ENCODE measurements at regions not wholly inside any gene's neighbourhood (a gene's known extent, or its start where the extent isn't known, plus 50 kb on each side); places are given as distances from the start of the nearest gene placed in this dataset.
A peak's percentile ranks its signal among the peaks of the same experiment; 100 is the strongest.

DNA sequence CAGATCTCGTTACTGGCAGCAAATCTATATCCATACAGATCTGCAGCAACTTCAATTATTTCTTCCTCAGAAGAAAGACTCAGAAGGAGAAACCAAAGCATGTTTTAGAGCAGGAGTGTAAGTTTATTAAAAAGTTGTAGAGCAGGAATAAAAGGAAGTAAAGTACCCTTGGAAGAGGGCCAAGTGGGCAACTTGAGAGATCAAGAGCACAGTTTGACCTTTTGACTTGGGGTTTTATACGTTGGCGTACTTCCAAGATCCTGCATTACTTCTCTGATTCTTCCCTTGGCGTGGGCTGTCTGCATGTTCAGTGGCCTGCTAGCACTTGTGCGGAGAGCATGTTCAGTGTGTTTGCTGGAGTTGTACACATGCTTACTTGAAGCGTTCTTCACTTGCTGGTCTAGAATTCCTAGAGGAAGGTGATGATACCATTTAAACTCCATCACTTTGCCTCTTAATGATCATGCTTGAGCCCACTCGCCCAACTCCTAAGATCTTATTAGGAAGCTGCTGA is 1114.7 kb upstream of the PABPC4L start:
- Histone ChIP-seq H3K27ac (ENCODE audit: low read depth in 1 of 2, low read length in 1 of 2) (no peak overlapping the region), H3K36me3 (ENCODE audit: control insufficient read depth in 4 of 4, insufficient read depth in 4 of 4, low read length in 4 of 4) (no peaks in the 10 kb centered on the region), H3K9ac (ENCODE audit: insufficient read depth in 1 of 2, low read length in 2 of 2) (no peak overlapping the region), H3K4me1 (ENCODE audit: control insufficient read depth in 5 of 5, insufficient read depth in 5 of 5, low read length in 5 of 5) (no peaks in the 10 kb centered on the region), H3K4me3 (no peak overlapping the region), H3K27me3 (ENCODE audit: control insufficient read depth in 3 of 3, insufficient read depth in 3 of 3, low read length in 2 of 3) (no peaks in the 10 kb centered on the region), H3K9me3 (ENCODE audit: control insufficient read depth in 4 of 4, insufficient read depth in 3 of 4, low read length in 3 of 4) (peaks cover 0 to 3% (median 3%) of the 10 kb centered on the region in 4 donors)
- ATAC-seq (ENCODE audit: insufficient read depth, low FRiP score) (no peak), DNase-seq (peak; percentile 50 to 77 (median 52))
- TF ChIP-seq, protein P1, sequence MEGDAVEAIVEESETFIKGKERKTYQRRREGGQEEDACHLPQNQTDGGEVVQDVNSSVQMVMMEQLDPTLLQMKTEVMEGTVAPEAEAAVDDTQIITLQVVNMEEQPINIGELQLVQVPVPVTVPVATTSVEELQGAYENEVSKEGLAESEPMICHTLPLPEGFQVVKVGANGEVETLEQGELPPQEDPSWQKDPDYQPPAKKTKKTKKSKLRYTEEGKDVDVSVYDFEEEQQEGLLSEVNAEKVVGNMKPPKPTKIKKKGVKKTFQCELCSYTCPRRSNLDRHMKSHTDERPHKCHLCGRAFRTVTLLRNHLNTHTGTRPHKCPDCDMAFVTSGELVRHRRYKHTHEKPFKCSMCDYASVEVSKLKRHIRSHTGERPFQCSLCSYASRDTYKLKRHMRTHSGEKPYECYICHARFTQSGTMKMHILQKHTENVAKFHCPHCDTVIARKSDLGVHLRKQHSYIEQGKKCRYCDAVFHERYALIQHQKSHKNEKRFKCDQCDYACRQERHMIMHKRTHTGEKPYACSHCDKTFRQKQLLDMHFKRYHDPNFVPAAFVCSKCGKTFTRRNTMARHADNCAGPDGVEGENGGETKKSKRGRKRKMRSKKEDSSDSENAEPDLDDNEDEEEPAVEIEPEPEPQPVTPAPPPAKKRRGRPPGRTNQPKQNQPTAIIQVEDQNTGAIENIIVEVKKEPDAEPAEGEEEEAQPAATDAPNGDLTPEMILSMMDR (IDR thresholded peaks at IDR 0.05; ENCODE audit: control extremely low read depth, extremely low read depth): no peak
- 62 to 76% methylated on average over 7 of the region's 7 CpGs for WGBS, 2 donors

DNA sequence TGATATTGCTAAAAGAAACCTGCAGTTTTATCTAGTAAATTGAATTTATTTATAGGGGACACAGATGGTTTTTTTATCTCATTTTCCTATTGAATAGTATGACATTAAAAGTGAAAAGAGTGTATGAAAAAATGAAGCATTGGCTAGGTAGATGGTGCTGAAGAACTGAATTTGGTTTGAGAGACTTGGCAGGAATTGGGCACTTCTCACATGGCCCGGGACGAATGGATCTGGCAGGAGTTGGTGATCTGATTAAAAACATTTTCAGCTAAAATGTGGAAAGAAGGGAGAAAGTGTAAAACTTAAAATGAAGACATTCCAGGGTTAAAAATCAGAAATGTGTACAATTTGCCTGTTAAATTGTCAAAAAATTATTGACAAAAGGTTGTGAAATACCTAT is 1088.5 kb upstream of the PABPC4L start:
- TF ChIP-seq, protein P1 (IDR thresholded peaks at IDR 0.05; ENCODE audit: control extremely low read depth, extremely low read depth): no peak
- Histone ChIP-seq H3K27ac (ENCODE audit: low read depth in 1 of 2, low read length in 1 of 2) (no peak overlapping the region), H3K4me3 (no peak overlapping the region), H3K36me3 (ENCODE audit: control insufficient read depth in 4 of 4, insufficient read depth in 4 of 4, low read length in 4 of 4) (no peaks in the 10 kb centered on the region), H3K27me3 (ENCODE audit: control insufficient read depth in 3 of 3, insufficient read depth in 3 of 3, low read length in 2 of 3) (no peaks in the 10 kb centered on the region), H3K9me3 (ENCODE audit: control insufficient read depth in 4 of 4, insufficient read depth in 3 of 4, low read length in 3 of 4) (no peaks in the 10 kb centered on the region), H3K9ac (ENCODE audit: insufficient read depth in 1 of 2, low read length in 2 of 2) (no peak overlapping the region), H3K4me1 (ENCODE audit: control insufficient read depth in 5 of 5, insufficient read depth in 5 of 5, low read length in 5 of 5) (no peaks in the 10 kb centered on the region)
- DNase-seq (no peak), ATAC-seq (ENCODE audit: insufficient read depth, low FRiP score) (no peak)
- 80 to 88% methylated on average over 2 of the region's 2 CpGs for WGBS, 2 donors

DNA sequence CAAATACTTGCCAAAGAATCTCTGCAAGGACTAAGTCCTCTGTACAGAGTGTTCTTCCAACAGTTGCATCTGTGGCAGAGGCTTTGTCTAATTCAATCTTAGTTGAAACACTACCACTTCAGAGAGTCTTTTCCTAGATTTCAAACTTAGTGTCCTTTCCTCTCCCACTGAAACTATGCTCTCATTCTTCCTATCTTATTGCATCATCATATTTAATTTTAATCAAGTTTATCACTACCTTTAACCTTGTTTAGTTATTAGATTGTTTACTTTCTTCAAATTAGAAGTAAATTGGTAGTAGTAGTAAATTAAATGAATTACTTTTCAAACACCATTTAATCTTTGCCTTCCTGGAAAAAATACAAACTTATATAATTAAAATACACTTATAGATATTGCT is 1082.3 kb upstream of the PABPC4L start:
- DNase-seq: no peak
- Histone ChIP-seq H3K4me1 (ENCODE audit: control insufficient read depth in 5 of 5, insufficient read depth in 5 of 5, low read length in 5 of 5) (no peaks in the 10 kb centered on the region), H3K4me3 (no peak overlapping the region), H3K9me3 (ENCODE audit: control insufficient read depth in 4 of 4, insufficient read depth in 3 of 4, low read length in 3 of 4) (no peaks in the 10 kb centered on the region), H3K36me3 (ENCODE audit: control insufficient read depth in 4 of 4, insufficient read depth in 4 of 4, low read length in 4 of 4) (no peaks in the 10 kb centered on the region), H3K27me3 (ENCODE audit: control insufficient read depth in 3 of 3, insufficient read depth in 3 of 3, low read length in 2 of 3) (no peaks in the 10 kb centered on the region), H3K27ac (ENCODE audit: low read depth in 1 of 2, low read length in 1 of 2) (no peak overlapping the region), H3K9ac (ENCODE audit: insufficient read depth in 1 of 2, low read length in 2 of 2) (no peak overlapping the region)
- no peak for ATAC-seq (ENCODE audit: insufficient read depth, low FRiP score)
- TF ChIP-seq, protein P1 (IDR thresholded peaks at IDR 0.05; ENCODE audit: control extremely low read depth, extremely low read depth): no peak

- Histone ChIP-seq H3K27me3 (ENCODE audit: control insufficient read depth in 3 of 3, insufficient read depth in 3 of 3, low read length in 2 of 3) (no peaks in the 10 kb centered on the region), H3K27ac (ENCODE audit: low read depth in 1 of 2, low read length in 1 of 2) (no peak overlapping the region), H3K4me3 (no peak overlapping the region), H3K4me1 (ENCODE audit: control insufficient read depth in 5 of 5, insufficient read depth in 5 of 5, low read length in 5 of 5) (no peaks in the 10 kb centered on the region), H3K36me3 (ENCODE audit: control insufficient read depth in 4 of 4, insufficient read depth in 4 of 4, low read length in 4 of 4) (no peaks in the 10 kb centered on the region), H3K9ac (ENCODE audit: insufficient read depth in 1 of 2, low read length in 2 of 2) (no peak overlapping the region), H3K9me3 (ENCODE audit: control insufficient read depth in 4 of 4, insufficient read depth in 3 of 4, low read length in 3 of 4) (no peaks in the 10 kb centered on the region)
- TF ChIP-seq, protein P1 (IDR thresholded peaks at IDR 0.05; ENCODE audit: control extremely low read depth, extremely low read depth): no peak
- DNase-seq (no peak), ATAC-seq (ENCODE audit: insufficient read depth, low FRiP score) (no peak)
- WGBS, 2 donors: 88 to 95% methylated on average over 1 of the region's 1 CpG
Observed at GRCh38 chr4:135282676-135283075, 1081.1 kb upstream of the PABPC4L start.
